GM12878 (cell line): ENCODE measurements at regions not wholly inside any gene's neighbourhood (a gene's known extent, or its start where the extent isn't known, plus 50 kb on each side); places are given as distances from the start of the nearest gene placed in this dataset.

Experiments used
- ATAC-seq: fragments of 200-7000 bp; cut with Tn5 transposase; 3 replicates; pipeline ENCODE4 v1.9.1; 2020; ENCODE audit warnings: mild to moderate bottlenecking, moderate library complexity
- BruUV-seq: library from RNA; stranded (reverse); fragments of 400-500 nt; replicated peaks from 2 replicates; lab custom pipeline; 2021; lab: Mats Ljungman, UMichigan
- CTCF ChIA-PET: fragments of 300-600 bp; sonication (Branson Sonifier 250); formaldehyde crosslinking; extraction: SDS; loops from one replicate; lab custom pipeline; 2021; ENCODE audit warnings: inconsistent platforms; lab: Yijun Ruan, JAX
- POLR2A ChIA-PET: fragments of 350-600 bp; formaldehyde crosslinking; extraction: SDS; loops from one replicate; lab custom pipeline; 2021; ENCODE audit warnings: inconsistent platforms; lab: Charles Lee
- RAD21 ChIA-PET: fragments of 300-600 bp; sonication (Branson Sonifier 250); formaldehyde crosslinking; loops from one replicate; lab custom pipeline; 2023; ENCODE audit warnings: antibody characterized with exemption; ENCODE audit not compliant: unreplicated experiment; lab: Charles Lee
- SMC1A ChIA-PET: fragments of 300-600 bp; sonication (Branson Sonifier 250); formaldehyde crosslinking; loops from one replicate; lab custom pipeline; 2023; ENCODE audit not compliant: unreplicated experiment, uncharacterized antibody; lab: Charles Lee
- DNase-seq: peaks from one replicate; pipeline ENCODE4 v3.0.0-alpha.2; 2011; ENCODE audit warnings: low read depth, low spot score
- FAIRE-seq: peaks from 3 replicates; lab custom pipeline; 2011; peaks lifted over from hg19 to GRCh38; lab: Jason Lieb, UNC
- H2AFZ ChIP-seq: 2 replicates; pipeline ENCODE4 v1.6.0; 2011; ENCODE audit warnings: low read depth, low read length, control low read depth; ENCODE audit not compliant: control insufficient read depth
- H3K27ac ChIP-seq: 2 replicates; pipeline ENCODE4 v1.5.1; 2011; ENCODE audit warnings: control low read depth; ENCODE audit not compliant: control insufficient read depth, insufficient read depth
- H3K27me3 ChIP-seq, 2 experiments: replicated peaks in 1 of 2; 2 replicates each; pipeline versions ENCODE4 v1.6.0 to v1.6.1; 2011; ENCODE audit warnings: low read length in 1 of 2; ENCODE audit not compliant: control insufficient read depth in 2 of 2, insufficient read depth in 2 of 2
- H3K36me3 ChIP-seq, 2 experiments: 2 replicates each; pipeline ENCODE4 v1.5.1; 2011; ENCODE audit warnings: low read length in 1 of 2; ENCODE audit not compliant: control insufficient read depth in 2 of 2, insufficient read depth in 2 of 2
- H3K4me1 ChIP-seq: 2 replicates; pipeline ENCODE4 v1.6.1; 2011; ENCODE audit warnings: mild to moderate bottlenecking, low read length, moderate library complexity, mixed read lengths; ENCODE audit not compliant: control insufficient read depth, insufficient read depth
- H3K4me2 ChIP-seq: 2 replicates; pipeline ENCODE4 v1.6.0; 2011; ENCODE audit warnings: control low read depth; ENCODE audit not compliant: control insufficient read depth, insufficient read depth
- H3K4me3 ChIP-seq: fragments of 200-600 bp; sonication (generic); 2 replicates; pipeline ENCODE4 v1.5.1; 2016
- H3K79me2 ChIP-seq: 2 replicates; pipeline ENCODE4 v1.6.0; 2011; ENCODE audit warnings: low read length; ENCODE audit not compliant: control insufficient read depth, insufficient read depth
- H3K9ac ChIP-seq: 2 replicates; pipeline ENCODE4 v1.8.0; 2011; ENCODE audit warnings: low read length, control low read depth, mixed read lengths; ENCODE audit not compliant: control insufficient read depth, insufficient read depth
- H3K9me3 ChIP-seq: replicated peaks from 3 replicates; pipeline ENCODE4 v1.5.1; 2011; ENCODE audit warnings: mild to moderate bottlenecking, low read length; ENCODE audit not compliant: control insufficient read depth, insufficient read depth
- H4K20me1 ChIP-seq: 2 replicates; pipeline ENCODE4 v1.6.0; 2011; ENCODE audit not compliant: control insufficient read depth, insufficient read depth
- FOXM1 ChIP-seq: IDR thresholded peaks from 2 replicates; pipeline ENCODE4 v1.6.1; 2012; ENCODE audit warnings: low read depth, mild to moderate bottlenecking, inconsistent platforms, low read length, moderate library complexity
- HSF1 ChIP-seq: fragments of 150-350 bp; IDR thresholded peaks from 2 replicates; pipeline ENCODE4 v1.6.1; 2014; ENCODE audit warnings: mild to moderate bottlenecking, low read depth, low read length
- KLF5 ChIP-seq: fragments of 450-650 bp; IDR thresholded peaks from 2 replicates; pipeline ENCODE4 v1.6.1; 2014; ENCODE audit warnings: mild to moderate bottlenecking; ENCODE audit not compliant: partially characterized antibody
- RAD21 ChIP-seq: IDR thresholded peaks from 2 replicates; pipeline ENCODE4 v1.6.1; 2011; ENCODE audit warnings: mild to moderate bottlenecking, low read depth, low read length, moderate library complexity; ENCODE audit not compliant: insufficient read depth
- RELA ChIP-seq: fragments of 450-650 bp; IDR thresholded peaks from 2 replicates; pipeline ENCODE4 v1.8.0; 2014; ENCODE audit warnings: borderline replicate concordance; ENCODE audit not compliant: partially characterized antibody
- USF1 ChIP-seq: IDR thresholded peaks from 2 replicates; pipeline ENCODE4 v1.6.1; 2011; ENCODE audit warnings: borderline replicate concordance, low read depth, mild to moderate bottlenecking, moderate library complexity, mixed read lengths, low read length; ENCODE audit not compliant: insufficient read depth; ENCODE audit errors: extremely low read length
- WGBS: methylation state at CpG from one replicate; pipeline ENCODE4 v1.1.6; 2016; ENCODE audit warnings: low lambda C conversion rate; ENCODE audit not compliant: insufficient replicate concordance, insufficient coverage; ENCODE audit errors: missing lambda C conversion rate; 5-methylcytosine and 5-hydroxymethylcytosine counted together
- in situ Hi-C: fragments of 300-500 bp; cut with MboI; formaldehyde crosslinking; loops from 9 replicates; pipeline ENCODE4 v1.14.3; 2018; ENCODE audit warnings: mixed read lengths
- intact Hi-C: fragments of 100-400 bp; cut with micrococcal nuclease; formaldehyde crosslinking; loops from one replicate; pipeline ENCODE4 v1.14.2; 2022; ENCODE audit not compliant: unreplicated experiment

DNA sequence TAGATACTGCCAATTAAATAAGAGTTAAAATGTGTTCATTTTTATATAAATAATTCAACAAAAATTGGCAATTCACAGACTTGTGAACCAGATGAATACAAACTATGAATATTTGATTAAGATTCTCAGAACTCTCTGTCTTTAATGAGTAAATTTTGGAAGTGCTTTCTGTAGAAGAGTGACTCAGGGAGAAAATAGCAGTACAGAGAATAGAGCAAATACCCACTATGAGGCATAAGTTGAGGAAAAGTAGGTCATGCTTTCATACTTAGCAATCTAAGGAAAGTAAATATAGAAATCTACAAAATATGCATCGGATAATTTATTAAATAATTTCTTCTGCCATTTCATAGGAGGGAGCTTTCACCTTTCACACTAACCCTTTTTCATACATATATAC, 117.7 kb upstream of the TMEM106B start (continued):
- no peak for TF ChIP-seq USF1
- TF ChIP-seq HSF1, result no peak
- TF ChIP-seq KLF5, result no peak
- TF ChIP-seq, all 136 proteins: peak for 0

DNA sequence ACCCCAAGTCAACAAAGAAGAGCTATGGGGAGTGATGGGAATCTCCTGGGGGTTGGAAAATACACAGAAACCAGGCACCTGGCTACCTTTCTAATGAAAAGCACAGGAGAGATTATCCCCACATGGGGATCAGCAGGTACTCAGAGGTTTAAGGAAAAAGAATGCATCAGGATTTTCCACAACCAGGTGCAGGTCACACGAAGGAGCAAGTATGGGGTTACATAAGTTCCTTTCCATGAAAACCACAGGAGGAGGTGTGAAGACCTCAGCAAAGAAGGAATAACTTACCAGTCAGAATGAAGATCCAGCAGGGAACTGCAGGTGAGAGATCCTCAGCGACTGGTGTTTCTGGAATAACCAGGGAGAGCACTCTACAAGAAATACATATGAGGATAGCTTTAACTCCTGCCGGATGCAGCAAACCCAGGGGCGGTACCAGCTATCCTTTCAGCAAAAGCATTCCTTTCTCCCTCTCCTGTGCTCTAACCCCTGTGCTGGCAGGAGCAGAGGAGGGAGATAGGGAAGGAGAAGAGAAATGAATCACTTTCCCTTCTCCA, 116.7 kb upstream of the TMEM106B start:
- in situ Hi-C loops (no loop called here), intact Hi-C loops (no loop called here)
- no peak overlapping the region for H3K4me3 ChIP-seq
- H3K79me2 ChIP-seq, result no peaks in the 10 kb centered on the region
- CTCF ChIA-PET, result no interaction called here
- SMC1A ChIA-PET, result no interaction called here
- no peak overlapping the region for H3K27ac ChIP-seq
- no peak for ATAC-seq
- POLR2A ChIA-PET, result no interaction called here
- no peaks in the 10 kb centered on the region for H3K27me3 ChIP-seq
- RAD21 ChIA-PET, result no interaction called here
- H3K36me3 ChIP-seq, result no peaks in the 10 kb centered on the region
- no peaks in the 10 kb centered on the region for H4K20me1 ChIP-seq
- H3K9ac ChIP-seq, result no peak overlapping the region
- DNase-seq, result no peak
- BruUV-seq, result no TSS peak
- FAIRE-seq, result no peak
- TF ChIP-seq RELA (no peak), RAD21 (no peak), FOXM1 (no peak)
- H2AFZ ChIP-seq, result no peak overlapping the region
- H3K9me3 ChIP-seq, result no peaks in the 10 kb centered on the region
- WGBS, result 57% methylated on average over 4 of the region's 4 CpGs
- no peaks in the 10 kb centered on the region for H3K4me1 ChIP-seq
- no peak overlapping the region for H3K4me2 ChIP-seq
